ENCODE measurements at regions not wholly inside any gene's neighbourhood (a gene's known extent, or its start where the extent isn't known, plus 50 kb on each side); places are given as distances from the start of the nearest gene placed in this dataset.
"Not testable (repeated sequence)": the region's sequence is repeated elsewhere in the genome, so short reads cannot be mapped to it uniquely, and the experiment has no call there.

- no peak for TF ChIP-seq CTCF (conservative IDR thresholded peaks at IDR 0.05; ENCODE audit: low read depth, low read length)
- H3K4me3 ChIP-seq (ENCODE audit: low read depth, low read length) = no peak overlapping the region
- DNase-seq (ENCODE audit: low read depth) = no peak
These were observed 160.4 kb upstream of the MPDZ start for GRCh38 chr9:13439685-13440476.

DNA sequence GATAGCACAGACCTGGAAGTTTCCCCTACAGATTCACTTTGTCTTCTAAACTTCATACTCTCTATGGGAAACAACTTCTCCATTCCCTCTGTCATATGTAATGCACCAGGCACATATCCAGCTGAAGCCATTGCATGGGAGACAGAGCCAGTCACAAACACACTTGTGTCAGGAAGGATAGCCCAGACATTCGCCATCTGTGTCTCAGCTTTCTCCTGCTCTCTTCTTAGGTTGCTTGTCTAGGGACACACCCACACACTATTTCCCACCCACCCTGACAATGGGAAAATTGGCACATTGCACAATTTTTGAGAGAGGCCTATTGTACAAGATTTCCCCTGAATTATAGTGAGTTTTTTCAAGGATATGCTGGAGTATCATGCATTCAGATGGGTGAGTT lies 158.4 kb upstream of the MPDZ start:
- TF ChIP-seq CTCF (conservative IDR thresholded peaks at IDR 0.05; ENCODE audit: low read depth, low read length) = no peak
- no peak overlapping the region for H3K4me3 ChIP-seq (ENCODE audit: low read depth, low read length)
- DNase-seq (ENCODE audit: low read depth) = no peak

DNA sequence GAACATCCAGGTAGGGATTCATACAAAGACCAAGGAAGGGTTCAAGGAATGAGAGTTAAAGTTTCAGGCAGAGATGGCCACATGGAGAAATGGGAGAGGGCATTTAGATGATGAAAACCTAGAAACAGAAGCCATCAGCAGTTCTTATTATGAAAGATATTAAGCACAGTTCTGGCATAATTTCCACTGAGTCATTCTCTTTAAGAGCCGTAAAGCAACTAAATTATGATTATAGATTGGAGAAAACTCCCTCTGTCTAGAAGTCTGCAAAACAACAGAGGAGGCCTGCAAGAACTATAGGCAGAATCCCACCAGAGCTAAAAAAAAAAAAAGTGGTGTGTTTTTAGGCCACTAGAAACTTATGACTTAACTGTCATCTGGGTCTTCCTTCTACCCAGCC lies 157.1 kb upstream of the MPDZ start:
- no peak for DNase-seq (ENCODE audit: low read depth)
- no peak for TF ChIP-seq CTCF (conservative IDR thresholded peaks at IDR 0.05; ENCODE audit: low read depth, low read length)
- no peak overlapping the region for H3K4me3 ChIP-seq (ENCODE audit: low read depth, low read length)

DNA sequence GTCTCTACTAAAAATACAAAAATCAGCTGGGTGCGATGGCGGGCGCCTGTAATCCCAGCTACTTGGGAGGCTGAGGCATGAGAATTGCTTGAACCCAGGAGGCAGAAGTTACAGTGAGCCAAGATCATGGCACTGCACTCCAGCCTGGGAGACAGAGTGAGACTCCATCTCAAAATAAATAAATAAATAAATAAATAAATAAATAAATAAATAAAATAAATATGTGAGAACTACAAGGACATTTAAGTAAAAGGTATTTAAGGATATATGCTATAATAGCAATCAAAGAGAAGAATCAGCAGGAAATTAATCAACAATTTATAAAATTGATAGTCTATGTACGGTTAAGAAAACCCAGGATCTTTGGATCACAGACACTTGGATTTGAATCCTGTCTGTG lies 154.0 kb upstream of the MPDZ start:
- not testable (repeated sequence) for DNase-seq (ENCODE audit: low read depth); H3K4me3 ChIP-seq (ENCODE audit: low read depth, low read length)

GRCh38 chr9:13432904-13433303 lies 153.4 kb upstream of the MPDZ start:
- TF ChIP-seq CTCF (conservative IDR thresholded peaks at IDR 0.05; ENCODE audit: low read depth, low read length) = no peak
- no peak overlapping the region for H3K4me3 ChIP-seq (ENCODE audit: low read depth, low read length)
- DNase-seq (ENCODE audit: low read depth) = peak; percentile 23

GRCh38 chr9:13431692-13432091 lies 152.2 kb upstream of the MPDZ start:
- no peak for DNase-seq (ENCODE audit: low read depth)
- TF ChIP-seq CTCF (conservative IDR thresholded peaks at IDR 0.05; ENCODE audit: low read depth, low read length) = no peak
- no peak overlapping the region for H3K4me3 ChIP-seq (ENCODE audit: low read depth, low read length)

DNA sequence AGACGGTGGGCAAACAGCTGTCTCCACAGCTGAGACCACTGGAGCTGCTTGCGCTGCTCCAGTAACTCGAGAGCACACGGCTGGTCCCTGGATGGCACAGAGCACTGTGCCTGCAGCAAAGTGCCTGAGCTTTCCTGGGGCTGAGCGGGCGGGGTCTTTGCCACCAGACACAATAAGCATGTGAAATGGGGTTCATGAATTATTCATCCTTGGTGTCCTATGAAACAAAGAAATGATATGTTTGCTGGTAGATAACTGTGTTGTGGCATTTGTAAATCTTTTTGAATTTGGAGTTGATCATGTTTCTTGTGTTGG lies 151.7 kb upstream of the MPDZ start:
- no peak for TF ChIP-seq CTCF (conservative IDR thresholded peaks at IDR 0.05; ENCODE audit: low read depth, low read length)
- no peak overlapping the region for H3K4me3 ChIP-seq (ENCODE audit: low read depth, low read length)
- DNase-seq (ENCODE audit: low read depth) = no peak

All from choroid plexus epithelial cell (primary cell).